AML-193 (cell line): ENCODE measurements at regions not wholly inside any gene's neighbourhood (a gene's known extent, or its start where the extent isn't known, plus 50 kb on each side); places are given as distances from the start of the nearest gene placed in this dataset.
A peak's percentile ranks its signal among the peaks of the same experiment; 100 is the strongest.
"Not testable (repeated sequence)": the region's sequence is repeated elsewhere in the genome, so short reads cannot be mapped to it uniquely, and the experiment has no call there.

Experiments
- DNase-seq, 2 experiments: peaks; one replicate each; lab custom pipeline; 2025; lab: John Stamatoyannopoulos, UW

GRCh38 chr17:70523426-70523825, 354.1 kb downstream of the KCNJ2 start:
- no peak for DNase-seq

- not testable (repeated sequence) for DNase-seq
Observed at GRCh38 chr17:70525035-70525434, 355.7 kb downstream of the KCNJ2 start.

- no peak for DNase-seq
Observed at GRCh38 chr17:70525961-70526360, 356.6 kb downstream of the KCNJ2 start.

GRCh38 chr17:70527364-70527888, 358.1 kb downstream of the KCNJ2 start:
- peak; percentile 91 to 96 for DNase-seq

- DNase-seq = no peak
Observed at GRCh38 chr17:70533427-70533826, 364.1 kb downstream of the KCNJ2 start.

GRCh38 chr17:70535986-70536385, 366.7 kb downstream of the KCNJ2 start:
- no peak for DNase-seq

GRCh38 chr17:70539132-70539924, 370.0 kb downstream of the KCNJ2 start:
- no peak for DNase-seq

- no peak for DNase-seq
Observed at GRCh38 chr17:70542876-70543275, 373.5 kb downstream of the KCNJ2 start.

- DNase-seq = peak in 1 of 2 experiments; percentile 10
Observed at GRCh38 chr17:70544317-70544716, 375.0 kb downstream of the KCNJ2 start.

GRCh38 chr17:70552230-70552981, 383.1 kb downstream of the KCNJ2 start:
- DNase-seq = peak; percentile 44 to 59

GRCh38 chr17:70552982-70553334, 383.6 kb downstream of the KCNJ2 start:
- no peak for DNase-seq

GRCh38 chr17:70555723-70556122, 386.4 kb downstream of the KCNJ2 start:
- DNase-seq = no peak

GRCh38 chr17:70558821-70559220, 389.5 kb downstream of the KCNJ2 start:
- DNase-seq = no peak

- DNase-seq = no peak
Observed at GRCh38 chr17:70560471-70560870, 391.1 kb downstream of the KCNJ2 start.

GRCh38 chr17:70562137-70562536, 392.8 kb downstream of the KCNJ2 start:
- DNase-seq = no peak

GRCh38 chr17:70563281-70563820, 394.0 kb downstream of the KCNJ2 start:
- DNase-seq = no peak

- DNase-seq = no peak
Observed at GRCh38 chr17:70564006-70564620, 394.8 kb downstream of the KCNJ2 start.

GRCh38 chr17:70569128-70569527, 399.8 kb downstream of the KCNJ2 start:
- DNase-seq = no peak

- no peak for DNase-seq
Observed at GRCh38 chr17:70577456-70577855, 408.1 kb downstream of the KCNJ2 start.

GRCh38 chr17:70581459-70581858, 412.1 kb downstream of the KCNJ2 start:
- no peak for DNase-seq

- DNase-seq = no peak
Observed at GRCh38 chr17:70582777-70583176, 413.4 kb downstream of the KCNJ2 start.

GRCh38 chr17:70584255-70584654, 414.9 kb downstream of the KCNJ2 start:
- no peak for DNase-seq
